Neutrophil (primary cell): ENCODE measurements at regions not wholly inside any gene's neighbourhood (a gene's known extent, or its start where the extent isn't known, plus 50 kb on each side); places are given as distances from the start of the nearest gene placed in this dataset.

Experiments
- H3K27ac ChIP-seq: fragments of 200-600 bp; sonication (generic); 2 replicates; pipeline ENCODE4 v1.5.1; 2016; ENCODE audit warnings: mild to moderate bottlenecking, moderate library complexity
- H3K27me3 ChIP-seq: fragments of 200-600 bp; sonication (generic); 2 replicates; pipeline ENCODE4 v1.6.0; 2016; ENCODE audit warnings: mild to moderate bottlenecking
- H3K36me3 ChIP-seq: fragments of 200-600 bp; sonication (generic); 2 replicates; pipeline ENCODE4 v1.5.1; 2017
- H3K4me1 ChIP-seq, 2 experiments: fragments of 200-600 bp in 1 of 2; sonication (generic) in 1 of 2; 1 replicate in 1 of 2; 2 replicates in 1 of 2; pipeline versions ENCODE4 v1.5.1 to v1.6.1; 2013 to 2016; ENCODE audit warnings: low read depth in 1 of 2, low read length in 1 of 2, mild to moderate bottlenecking in 1 of 2, moderate library complexity in 1 of 2; ENCODE audit not compliant: control insufficient read depth in 1 of 2, insufficient read depth in 1 of 2
- H3K4me3 ChIP-seq, 2 experiments: fragments of 200-600 bp in 1 of 2; sonication (generic) in 1 of 2; 1 replicate in 1 of 2; 2 replicates in 1 of 2; pipeline ENCODE4 v1.5.1; 2013 to 2016; ENCODE audit warnings: low read depth in 1 of 2, low read length in 1 of 2, mild to moderate bottlenecking in 1 of 2, moderate library complexity in 1 of 2
- H3K9me3 ChIP-seq: fragments of 200-600 bp; sonication (generic); 2 replicates; pipeline ENCODE4 v1.5.1; 2016
- TF ChIP-seq, protein P1 (sequence below): fragments of 200-600 bp; sonication (generic); IDR thresholded peaks from 2 replicates; pipeline ENCODE4 v1.5.1; 2016; ENCODE audit warnings: antibody characterized with exemption

DNA sequence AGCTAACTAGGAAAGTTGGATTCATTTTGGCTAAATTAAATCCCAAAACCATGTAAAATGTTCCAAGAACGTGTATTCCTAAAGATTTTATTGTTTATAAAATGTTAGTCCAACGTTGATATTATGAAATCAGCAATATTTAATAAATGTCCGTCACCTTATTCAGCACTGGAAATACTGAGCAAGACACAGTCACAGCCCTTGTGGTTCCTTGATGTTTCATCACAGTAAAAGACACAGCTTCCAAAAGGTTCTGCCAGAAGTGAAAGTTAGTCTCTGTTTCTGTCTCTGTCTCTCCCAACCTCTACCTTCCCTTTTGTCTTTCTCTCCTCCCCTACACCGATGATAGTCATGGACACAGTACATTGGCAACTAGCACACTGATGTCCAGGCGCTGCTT is 82.2 kb upstream of the BOC start:
- Histone ChIP-seq H3K27me3 (no peaks in the 10 kb centered on the region), H3K36me3 (no peaks in the 10 kb centered on the region), H3K9me3 (no peaks in the 10 kb centered on the region), H3K4me3 (no peak overlapping the region), H3K27ac (no peak overlapping the region), H3K4me1 (no peaks in the 10 kb centered on the region)
- TF ChIP-seq, protein P1, sequence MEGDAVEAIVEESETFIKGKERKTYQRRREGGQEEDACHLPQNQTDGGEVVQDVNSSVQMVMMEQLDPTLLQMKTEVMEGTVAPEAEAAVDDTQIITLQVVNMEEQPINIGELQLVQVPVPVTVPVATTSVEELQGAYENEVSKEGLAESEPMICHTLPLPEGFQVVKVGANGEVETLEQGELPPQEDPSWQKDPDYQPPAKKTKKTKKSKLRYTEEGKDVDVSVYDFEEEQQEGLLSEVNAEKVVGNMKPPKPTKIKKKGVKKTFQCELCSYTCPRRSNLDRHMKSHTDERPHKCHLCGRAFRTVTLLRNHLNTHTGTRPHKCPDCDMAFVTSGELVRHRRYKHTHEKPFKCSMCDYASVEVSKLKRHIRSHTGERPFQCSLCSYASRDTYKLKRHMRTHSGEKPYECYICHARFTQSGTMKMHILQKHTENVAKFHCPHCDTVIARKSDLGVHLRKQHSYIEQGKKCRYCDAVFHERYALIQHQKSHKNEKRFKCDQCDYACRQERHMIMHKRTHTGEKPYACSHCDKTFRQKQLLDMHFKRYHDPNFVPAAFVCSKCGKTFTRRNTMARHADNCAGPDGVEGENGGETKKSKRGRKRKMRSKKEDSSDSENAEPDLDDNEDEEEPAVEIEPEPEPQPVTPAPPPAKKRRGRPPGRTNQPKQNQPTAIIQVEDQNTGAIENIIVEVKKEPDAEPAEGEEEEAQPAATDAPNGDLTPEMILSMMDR: no peak

DNA sequence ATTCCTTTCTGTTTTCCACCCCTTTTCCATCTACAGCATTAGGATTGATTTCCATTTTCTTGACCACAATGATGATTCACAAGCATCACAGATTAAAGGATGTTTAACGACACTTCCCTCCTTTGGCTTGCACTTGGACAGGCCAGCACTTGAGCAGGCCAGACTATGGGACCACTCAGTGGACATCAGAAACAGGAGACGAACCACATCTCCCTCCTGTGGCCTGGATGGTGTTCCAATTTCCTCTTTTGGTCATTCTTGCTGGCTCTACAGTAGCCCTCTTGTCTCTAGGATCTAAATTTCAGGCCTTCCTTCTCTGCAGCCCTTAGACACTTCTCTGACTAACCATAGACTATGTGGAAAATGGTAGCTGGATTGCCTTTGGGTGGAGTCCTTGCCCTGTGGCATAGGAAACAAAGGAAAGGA is 78.8 kb upstream of the BOC start:
- H3K4me3 ChIP-seq: no peak overlapping the region
- H3K27ac ChIP-seq: no peak overlapping the region
- H3K27me3 ChIP-seq: no peaks in the 10 kb centered on the region
- H3K36me3 ChIP-seq: no peaks in the 10 kb centered on the region
- TF ChIP-seq, protein P1: no peak
- H3K9me3 ChIP-seq: no peaks in the 10 kb centered on the region
- H3K4me1 ChIP-seq: no peaks in the 10 kb centered on the region

DNA sequence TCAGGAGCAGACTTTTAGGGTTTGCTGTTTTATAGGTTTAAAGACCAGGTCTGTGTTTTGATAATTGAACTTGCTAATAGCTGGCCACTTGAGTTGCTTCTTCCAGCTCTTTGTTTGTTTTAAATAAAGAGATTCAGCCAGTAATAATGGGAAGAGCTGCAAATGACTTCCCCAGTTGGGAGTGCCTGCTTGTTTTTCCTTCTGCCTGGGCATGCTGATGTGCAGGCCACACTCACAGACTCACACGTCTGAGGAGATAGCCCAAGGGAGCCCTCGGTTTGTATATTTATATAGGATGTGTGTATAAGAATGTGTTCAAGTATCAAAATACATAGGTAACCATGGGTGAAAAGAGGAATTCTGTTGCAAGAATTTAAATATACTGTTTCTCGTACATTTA is 78.2 kb upstream of the BOC start:
- no peak overlapping the region for H3K27ac ChIP-seq
- no peaks in the 10 kb centered on the region for H3K27me3 ChIP-seq
- TF ChIP-seq, protein P1: no peak
- no peaks in the 10 kb centered on the region for H3K9me3 ChIP-seq
- no peak overlapping the region for H3K4me3 ChIP-seq
- no peaks in the 10 kb centered on the region for H3K4me1 ChIP-seq
- H3K36me3 ChIP-seq: no peaks in the 10 kb centered on the region

DNA sequence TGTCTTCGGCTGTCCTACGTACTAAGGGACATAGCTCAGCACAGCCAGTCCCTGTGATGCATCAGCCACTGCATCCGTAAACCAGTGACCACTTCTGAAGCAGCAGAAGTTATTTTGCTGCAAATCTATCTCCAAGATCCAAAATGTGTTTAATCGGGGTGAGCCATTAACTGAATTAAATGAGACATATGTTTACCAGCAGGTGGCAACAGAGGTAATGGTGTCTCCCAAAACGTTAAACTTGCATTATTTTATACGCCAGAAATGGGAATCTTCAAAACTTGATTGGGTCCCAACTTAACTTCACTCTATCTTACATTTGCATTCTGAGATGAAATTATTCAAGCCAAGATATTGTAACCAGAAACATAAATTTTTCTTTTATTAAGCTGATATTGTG is 75.3 kb upstream of the BOC start:
- Histone ChIP-seq H3K27ac (no peak overlapping the region), H3K27me3 (no peaks in the 10 kb centered on the region)
- TF ChIP-seq, protein P1: no peak

DNA sequence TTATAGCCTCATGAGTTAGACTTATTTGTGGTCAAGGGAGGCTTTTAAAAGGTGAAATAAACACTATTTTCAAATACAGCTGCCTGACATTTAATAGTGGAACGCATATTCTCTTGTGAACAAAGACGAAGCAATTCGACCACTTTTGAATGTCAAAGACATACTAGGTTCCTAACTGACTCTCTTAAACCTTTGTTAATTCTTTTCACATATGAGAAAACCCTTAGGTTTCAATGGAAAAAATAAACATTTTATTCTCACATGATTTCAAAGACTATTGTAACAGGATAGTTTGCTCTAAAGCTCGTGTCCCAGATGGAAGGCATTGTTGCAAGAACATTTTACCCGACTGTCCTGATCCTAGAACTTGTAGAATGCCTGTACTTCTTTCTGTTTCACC is 74.8 kb upstream of the BOC start:
- Histone ChIP-seq H3K4me1 (no peaks in the 10 kb centered on the region), H3K4me3 (no peak overlapping the region), H3K27me3 (no peaks in the 10 kb centered on the region), H3K36me3 (no peaks in the 10 kb centered on the region), H3K27ac (no peak overlapping the region), H3K9me3 (no peaks in the 10 kb centered on the region)
- TF ChIP-seq, protein P1: no peak

More for the DNA sequence above, 75.3 kb upstream of the BOC start:
- Histone ChIP-seq H3K4me1 (no peaks in the 10 kb centered on the region), H3K36me3 (no peaks in the 10 kb centered on the region), H3K4me3 (no peak overlapping the region), H3K9me3 (no peaks in the 10 kb centered on the region)
